HG02943 (cell line): ENCODE measurements at regions not wholly inside any gene's neighbourhood (a gene's known extent, or its start where the extent isn't known, plus 50 kb on each side); places are given as distances from the start of the nearest gene placed in this dataset.

Source experiments
- ATAC-seq: cut with Tn5 transposase; IDR thresholded peaks from one replicate; pipeline ENCODE4 v1.9.1; 2021; ENCODE audit warnings: mild to moderate bottlenecking, low read depth, moderate library complexity; ENCODE audit not compliant: unreplicated experiment

DNA sequence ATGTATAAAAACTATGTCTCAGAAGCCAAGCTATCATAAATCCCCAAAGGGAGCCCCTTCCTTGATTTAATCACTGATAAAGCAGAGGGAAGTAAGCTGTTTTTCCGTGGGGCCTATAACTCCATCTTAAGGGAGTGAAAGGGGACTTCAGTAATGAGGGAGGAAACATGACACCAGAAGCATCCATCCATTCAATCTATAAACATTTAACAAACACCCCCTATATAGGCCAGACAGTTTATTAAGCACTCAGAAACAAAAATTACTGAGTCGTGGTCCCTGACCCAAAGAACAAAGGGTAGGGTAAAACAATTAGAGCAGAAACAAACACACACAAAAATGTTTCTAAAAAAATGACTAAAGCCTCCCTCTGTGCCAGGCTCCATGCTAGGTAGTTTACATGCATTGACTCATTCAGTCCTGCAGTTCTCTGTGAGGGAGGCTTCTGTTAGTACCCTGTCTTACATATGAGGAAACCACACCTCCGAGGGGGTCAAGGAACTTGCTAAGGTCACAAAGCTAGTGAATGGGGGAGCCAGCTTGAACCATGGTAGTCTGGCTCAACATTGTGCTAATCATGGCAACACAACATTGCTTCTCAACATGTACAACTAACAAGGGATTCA is 472.1 kb downstream of the CDH2 start:
- ATAC-seq: no peak

- no peak for ATAC-seq
These were observed 477.8 kb downstream of the CDH2 start for GRCh38 chr18:27699137-27699536.

DNA sequence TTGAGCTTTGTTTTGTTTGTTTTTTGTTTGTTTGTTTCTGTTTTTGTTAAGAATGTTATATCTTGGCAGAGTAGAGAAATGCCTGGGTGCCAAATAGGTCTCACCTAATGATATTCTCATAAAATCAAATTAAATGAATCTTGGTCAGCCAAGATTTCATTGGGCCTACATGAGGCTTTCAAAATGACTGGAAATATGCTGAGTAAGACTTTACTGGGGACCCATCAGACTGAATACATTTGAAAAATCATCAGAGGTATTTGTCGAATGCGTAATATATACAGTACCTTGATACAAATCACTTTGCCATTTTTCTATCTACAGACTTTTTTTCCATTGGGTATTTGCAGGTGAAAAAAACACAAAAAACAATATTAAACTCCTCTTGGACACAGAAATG is 480.8 kb downstream of the CDH2 start:
- ATAC-seq: no peak

GRCh38 chr18:27695503-27695902 is 481.4 kb downstream of the CDH2 start:
- ATAC-seq: no peak

GRCh38 chr18:27695052-27695451 is 481.9 kb downstream of the CDH2 start:
- ATAC-seq: no peak

DNA sequence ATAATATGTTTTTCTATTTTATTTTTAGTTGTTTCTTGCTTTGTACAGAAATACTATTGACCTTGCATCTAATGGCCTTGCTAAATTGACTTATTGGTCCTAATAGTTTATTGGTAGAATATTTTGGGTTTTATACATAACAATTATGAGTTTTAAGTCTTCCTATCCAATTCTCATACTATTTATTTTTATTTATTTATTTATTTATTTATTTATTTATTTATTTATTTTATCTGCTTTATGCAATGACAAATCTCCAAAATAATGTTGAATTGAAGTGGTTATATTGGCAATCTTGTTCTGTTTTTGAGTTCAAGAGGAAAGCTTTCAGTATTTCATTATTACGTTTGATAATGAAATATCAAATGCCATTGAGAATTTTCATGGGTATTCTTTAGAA is 488.3 kb downstream of the CDH2 start:
- ATAC-seq: no peak

DNA sequence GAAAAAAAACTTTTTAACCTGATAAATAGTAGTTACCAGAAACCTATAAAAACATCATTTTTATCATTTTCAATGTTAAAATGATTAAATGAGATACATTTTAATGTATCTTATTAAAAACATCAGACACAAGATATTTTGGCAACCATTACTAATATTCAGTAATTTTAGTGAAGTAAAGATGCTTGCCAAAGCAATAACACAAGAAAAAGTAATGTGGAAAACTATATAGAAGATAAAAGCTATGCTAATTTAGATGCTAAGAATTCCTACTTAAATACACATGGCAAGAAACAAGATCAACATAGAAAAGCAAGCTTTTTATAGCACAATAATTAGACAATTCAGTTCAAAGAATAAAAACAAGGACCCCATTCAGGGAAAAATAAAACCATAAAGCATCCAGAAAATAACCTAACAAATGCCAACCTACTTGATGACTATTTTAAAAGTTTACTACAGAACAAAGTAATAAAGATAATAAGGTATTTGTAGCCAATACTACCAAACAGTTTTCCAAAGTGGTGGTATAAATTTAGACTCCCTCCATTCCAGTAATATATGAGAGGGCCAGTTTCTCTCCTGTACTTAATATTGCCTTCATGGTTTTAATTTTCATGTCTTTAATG is 489.5 kb downstream of the CDH2 start:
- ATAC-seq: no peak

GRCh38 chr18:27685807-27686412 is 491.0 kb downstream of the CDH2 start:
- ATAC-seq: no peak

- no peak for ATAC-seq
These were observed 491.8 kb downstream of the CDH2 start for GRCh38 chr18:27685091-27685490.

GRCh38 chr18:27674411-27674810 is 489.3 kb upstream of the CHST9 start:
- ATAC-seq: no peak

DNA sequence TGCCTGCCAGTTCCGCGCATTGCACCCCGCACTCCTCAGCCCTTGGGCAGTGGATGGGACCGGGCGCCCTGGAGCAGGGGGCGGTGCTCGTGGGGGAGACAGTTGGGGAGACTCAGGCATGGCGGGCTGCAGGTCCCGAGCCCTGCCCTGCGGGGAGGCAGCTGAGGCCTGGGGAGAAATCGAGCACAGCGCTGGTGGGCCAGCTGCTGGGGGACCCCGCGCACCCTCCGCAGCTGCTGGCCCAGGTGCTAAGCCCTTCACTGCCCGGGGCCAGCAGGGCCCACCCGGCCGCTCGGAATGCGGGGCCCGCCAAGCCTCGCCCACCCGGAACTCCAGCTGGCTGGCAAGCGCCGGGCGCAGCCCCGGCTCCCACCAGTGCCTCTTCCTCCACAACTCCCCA is 488.8 kb upstream of the CHST9 start:
- ATAC-seq: no peak

DNA sequence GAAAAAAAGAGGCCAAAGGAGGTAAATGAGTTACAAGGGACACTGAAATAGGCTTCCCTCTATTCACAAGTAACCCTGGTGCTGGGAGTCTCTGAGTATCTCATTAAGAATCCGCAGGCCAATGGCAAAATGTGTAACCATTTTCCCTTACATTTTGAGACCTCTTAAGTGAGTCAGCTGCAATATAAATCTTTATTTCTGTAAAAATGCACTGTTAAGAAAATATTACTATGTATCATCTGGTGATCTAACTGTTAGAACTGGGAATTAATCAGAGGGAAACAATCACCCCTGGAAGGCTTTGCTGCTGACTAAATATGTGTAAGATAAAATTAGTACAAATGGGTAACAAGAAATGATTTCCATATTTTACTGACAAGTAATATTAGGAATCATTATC is 483.1 kb upstream of the CHST9 start:
- no peak for ATAC-seq

DNA sequence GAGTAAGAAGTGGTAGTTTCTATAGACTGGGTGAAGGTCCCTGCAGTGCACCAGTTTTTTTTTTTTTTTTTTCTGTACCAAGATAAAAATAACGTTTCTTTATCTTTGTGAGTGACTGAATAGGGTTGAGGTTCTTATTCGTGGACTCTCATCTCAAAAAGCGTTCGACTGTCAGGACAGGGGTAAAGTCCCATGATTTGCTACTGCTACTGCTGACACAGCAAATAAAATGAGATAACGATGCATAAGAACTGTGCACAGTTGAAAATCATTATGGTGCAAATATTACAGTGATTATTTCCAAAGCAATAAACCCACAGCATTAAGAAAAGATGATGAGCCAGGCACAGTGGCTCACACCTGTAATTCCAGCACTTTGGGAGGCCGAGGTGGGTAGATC is 482.0 kb upstream of the CHST9 start:
- ATAC-seq: no peak

- no peak for ATAC-seq
These were observed 480.9 kb upstream of the CHST9 start for GRCh38 chr18:27666016-27666415.

DNA sequence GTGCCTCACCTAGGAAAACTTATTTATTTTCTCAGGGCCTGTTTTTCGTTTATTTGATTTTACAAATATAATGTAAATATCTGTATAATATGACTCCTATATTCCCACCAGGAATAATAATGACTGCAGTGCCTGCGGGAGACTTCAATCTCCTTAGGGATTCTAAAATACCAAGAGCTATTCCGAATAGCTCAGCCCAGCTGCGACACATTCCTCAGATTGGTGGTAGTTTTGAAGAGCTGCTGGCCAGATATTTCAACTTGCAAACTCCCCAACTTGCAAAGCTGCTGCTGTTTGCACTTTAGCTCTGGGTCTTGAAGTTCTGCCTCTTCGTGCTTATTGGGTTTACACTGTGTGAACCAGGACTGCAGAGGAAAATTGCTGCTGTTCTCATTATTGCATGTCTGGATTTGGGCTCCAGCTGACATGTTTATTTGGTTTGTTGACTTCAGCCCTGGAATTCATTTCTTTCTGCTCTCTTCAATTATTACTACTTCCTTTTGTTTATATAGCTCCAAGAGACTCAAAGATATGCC is 480.2 kb upstream of the CHST9 start:
- no peak for ATAC-seq

- ATAC-seq: no peak
These were observed 477.8 kb upstream of the CHST9 start for GRCh38 chr18:27662949-27663348.

DNA sequence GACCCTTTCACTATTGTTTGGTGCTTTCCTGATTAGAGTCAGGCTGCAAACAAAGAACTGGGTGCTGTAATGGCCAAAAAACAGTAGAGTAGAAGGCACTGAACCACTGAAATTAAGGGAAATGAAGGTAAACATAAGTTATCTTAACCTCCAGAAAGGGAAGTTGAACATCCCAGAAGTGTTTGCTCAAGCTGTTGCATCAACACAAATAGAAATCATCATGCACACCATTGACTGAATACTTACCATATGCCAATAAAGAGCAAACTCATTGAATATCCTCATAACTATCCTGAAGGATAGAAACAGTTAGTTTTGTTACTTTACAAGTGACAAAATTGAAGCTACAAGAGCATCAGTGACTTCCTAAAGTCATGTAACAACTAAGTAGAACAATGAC is 477.4 kb upstream of the CHST9 start:
- ATAC-seq: no peak

- no peak for ATAC-seq
These were observed 476.4 kb upstream of the CHST9 start for GRCh38 chr18:27661320-27662018.

DNA sequence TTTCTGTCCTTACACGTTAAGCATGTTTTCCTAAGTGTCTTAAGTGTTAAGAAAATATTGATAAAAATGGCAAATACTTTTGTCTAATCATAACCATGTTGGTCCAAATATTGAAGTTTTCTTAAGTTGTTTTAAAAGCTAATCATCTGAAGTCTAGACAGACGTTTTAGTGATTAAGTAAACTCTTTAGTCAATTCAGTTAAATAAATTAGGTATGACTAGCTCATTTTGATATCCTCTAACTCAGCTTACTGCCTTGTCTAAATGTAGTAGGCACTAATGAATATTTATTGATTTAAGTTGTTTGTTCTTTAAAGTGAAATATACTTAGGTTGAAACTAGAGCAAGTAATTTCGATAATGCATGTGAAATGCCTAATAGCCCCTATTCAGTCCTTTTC is 471.8 kb upstream of the CHST9 start:
- ATAC-seq: no peak

- no peak for ATAC-seq
These were observed 471.2 kb upstream of the CHST9 start for GRCh38 chr18:27656167-27656778.

DNA sequence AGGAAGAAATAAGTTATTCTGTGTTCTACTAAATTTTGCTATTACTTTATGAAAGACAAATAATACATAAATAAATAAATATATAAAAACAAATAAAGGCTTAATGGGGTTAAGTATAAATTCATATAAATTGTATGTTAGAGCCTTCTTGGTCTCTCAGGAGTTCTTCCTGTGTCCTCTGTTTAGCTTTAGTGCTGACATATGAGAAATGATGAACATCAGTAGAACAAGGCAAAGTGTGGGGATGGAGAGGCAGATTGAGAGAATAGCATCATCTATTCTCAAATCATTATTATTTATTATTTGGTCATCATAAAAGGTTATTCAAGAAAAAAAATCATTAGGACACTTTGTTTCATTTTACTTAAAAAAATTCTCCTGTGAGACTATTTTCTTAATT is 468.1 kb upstream of the CHST9 start:
- no peak for ATAC-seq
